CD4-positive, alpha-beta T cell (primary cell): ENCODE measurements at regions not wholly inside any gene's neighbourhood (a gene's known extent, or its start where the extent isn't known, plus 50 kb on each side); places are given as distances from the start of the nearest gene placed in this dataset.

Experiments
- ATAC-seq: fragments of 200-7000 bp; cut with Tn5 transposase; one replicate; pipeline ENCODE4 v1.10.0; 2022; ENCODE audit warnings: mild to moderate bottlenecking; ENCODE audit not compliant: poor library complexity
- CTCF ChIA-PET: fragments of 350-600 bp; sonication (Branson Sonifier 250); formaldehyde crosslinking; loops from one replicate; lab custom pipeline; 2021; ENCODE audit warnings: antibody characterized with exemption, inconsistent platforms; lab: Charles Lee
- POLR2A ChIA-PET: fragments of 350-600 bp; sonication (Branson Sonifier 250); formaldehyde crosslinking; loops from one replicate; lab custom pipeline; 2021; ENCODE audit warnings: antibody characterized with exemption, inconsistent platforms; lab: Charles Lee
- DNase-seq, 14 experiments: peaks; one replicate each; pipeline ENCODE4 v3.0.0-alpha.2; 2013 to 2020; ENCODE audit warnings: mixed read lengths in 2 of 14
- H3K27ac ChIP-seq, 2 donors: one replicate each; pipeline versions ENCODE4 v1.5.1 to v1.7.0; 2013; ENCODE audit warnings: low read length in 2 of 2, low read depth in 1 of 2, mild to moderate bottlenecking in 1 of 2
- H3K27me3 ChIP-seq, 2 experiments: 1 replicate in 1 of 2; 2 replicates in 1 of 2; pipeline versions ENCODE4 v1.6.1 to v1.7.0; 2013; ENCODE audit warnings: low read length in 2 of 2, control low read depth in 1 of 2, mild to moderate bottlenecking in 1 of 2, moderate library complexity in 1 of 2; ENCODE audit not compliant: insufficient read depth in 2 of 2, control insufficient read depth in 1 of 2
- H3K36me3 ChIP-seq: one replicate; pipeline ENCODE4 v1.6.1; 2013; ENCODE audit warnings: low read length, control low read depth; ENCODE audit not compliant: insufficient read depth
- H3K4me1 ChIP-seq: one replicate; pipeline ENCODE4 v1.6.1; 2013; ENCODE audit warnings: low read length, control low read depth; ENCODE audit not compliant: insufficient read depth
- H3K4me3 ChIP-seq: one replicate; pipeline ENCODE4 v1.5.1; 2013; ENCODE audit warnings: mild to moderate bottlenecking, low read length, moderate library complexity
- H3K9me3 ChIP-seq, 2 experiments: 1 replicate in 1 of 2; 2 replicates in 1 of 2; pipeline versions ENCODE4 v1.6.1 to v1.7.0; 2013; ENCODE audit warnings: low read length in 2 of 2, mild to moderate bottlenecking in 2 of 2, control low read depth in 1 of 2, moderate library complexity in 1 of 2; ENCODE audit not compliant: control insufficient read depth in 1 of 2, insufficient read depth in 1 of 2
- H3K27ac Mint-ChIP-seq: one replicate; pipeline ENCODE4 v1.8.0; 2020; ENCODE audit warnings: mixed read lengths
- H3K27me3 Mint-ChIP-seq: one replicate; pipeline ENCODE4 v1.8.0; 2021; ENCODE audit warnings: mixed read lengths
- H3K36me3 Mint-ChIP-seq: one replicate; pipeline ENCODE4 v1.8.0; 2021; ENCODE audit warnings: low read depth, mixed read lengths
- H3K4me1 Mint-ChIP-seq: one replicate; pipeline ENCODE4 v1.8.0; 2021; ENCODE audit warnings: low read depth, mixed read lengths
- H3K4me3 Mint-ChIP-seq: one replicate; pipeline ENCODE4 v1.8.0; 2020; ENCODE audit warnings: mild to moderate bottlenecking, mixed read lengths
- H3K9me3 Mint-ChIP-seq: one replicate; pipeline ENCODE4 v1.8.0; 2020; ENCODE audit warnings: mixed read lengths
- intact Hi-C, 2 experiments: fragments of 100-400 bp; cut with DNase I in 1 of 2; cut with micrococcal nuclease in 1 of 2; formaldehyde crosslinking; loops; one replicate each; pipeline versions ENCODE4 v1.15.1 to v1.9.0; 2023 to 2025; cut with DNase I, micrococcal nuclease
- TF ChIP-seq, protein P1 (sequence below): fragments of 200-600 bp; IDR thresholded peaks from one replicate; pipeline ENCODE4 v1.8.0; 2022; ENCODE audit warnings: antibody characterized with exemption, mild to moderate bottlenecking

- ChIA-PET CTCF (no interaction called here), POLR2A (interaction anchor here (0.7 kb wide), 1 partner anchor 74 kb away, joined by 4 read pairs; no protein-coding TSS in a partner anchor)
- H3K4me3 Mint-ChIP-seq: no peak overlapping the region
- Histone ChIP-seq H3K4me3 (no peak overlapping the region), H3K27me3 (no peaks in the 10 kb centered on the region), H3K4me1 (peaks cover 20% of the 10 kb centered on the region), H3K27ac (no peak overlapping the region), H3K36me3 (no peaks in the 10 kb centered on the region), H3K9me3 (no peaks in the 10 kb centered on the region)
- TF ChIP-seq, protein P1, sequence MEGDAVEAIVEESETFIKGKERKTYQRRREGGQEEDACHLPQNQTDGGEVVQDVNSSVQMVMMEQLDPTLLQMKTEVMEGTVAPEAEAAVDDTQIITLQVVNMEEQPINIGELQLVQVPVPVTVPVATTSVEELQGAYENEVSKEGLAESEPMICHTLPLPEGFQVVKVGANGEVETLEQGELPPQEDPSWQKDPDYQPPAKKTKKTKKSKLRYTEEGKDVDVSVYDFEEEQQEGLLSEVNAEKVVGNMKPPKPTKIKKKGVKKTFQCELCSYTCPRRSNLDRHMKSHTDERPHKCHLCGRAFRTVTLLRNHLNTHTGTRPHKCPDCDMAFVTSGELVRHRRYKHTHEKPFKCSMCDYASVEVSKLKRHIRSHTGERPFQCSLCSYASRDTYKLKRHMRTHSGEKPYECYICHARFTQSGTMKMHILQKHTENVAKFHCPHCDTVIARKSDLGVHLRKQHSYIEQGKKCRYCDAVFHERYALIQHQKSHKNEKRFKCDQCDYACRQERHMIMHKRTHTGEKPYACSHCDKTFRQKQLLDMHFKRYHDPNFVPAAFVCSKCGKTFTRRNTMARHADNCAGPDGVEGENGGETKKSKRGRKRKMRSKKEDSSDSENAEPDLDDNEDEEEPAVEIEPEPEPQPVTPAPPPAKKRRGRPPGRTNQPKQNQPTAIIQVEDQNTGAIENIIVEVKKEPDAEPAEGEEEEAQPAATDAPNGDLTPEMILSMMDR: no peak
- DNase-seq: no peak
- H3K9me3 Mint-ChIP-seq: no peaks in the 10 kb centered on the region
- no peak for ATAC-seq
- H3K4me1 Mint-ChIP-seq: peaks cover 20% of the 10 kb centered on the region
- intact Hi-C loops: no loop called here
- H3K36me3 Mint-ChIP-seq: no peaks in the 10 kb centered on the region
- no peaks in the 10 kb centered on the region for H3K27me3 Mint-ChIP-seq
- H3K27ac Mint-ChIP-seq: no peak overlapping the region
Measured at GRCh38 chr20:53713328-53714056, 119.9 kb upstream of the ZNF217 start.

DNA sequence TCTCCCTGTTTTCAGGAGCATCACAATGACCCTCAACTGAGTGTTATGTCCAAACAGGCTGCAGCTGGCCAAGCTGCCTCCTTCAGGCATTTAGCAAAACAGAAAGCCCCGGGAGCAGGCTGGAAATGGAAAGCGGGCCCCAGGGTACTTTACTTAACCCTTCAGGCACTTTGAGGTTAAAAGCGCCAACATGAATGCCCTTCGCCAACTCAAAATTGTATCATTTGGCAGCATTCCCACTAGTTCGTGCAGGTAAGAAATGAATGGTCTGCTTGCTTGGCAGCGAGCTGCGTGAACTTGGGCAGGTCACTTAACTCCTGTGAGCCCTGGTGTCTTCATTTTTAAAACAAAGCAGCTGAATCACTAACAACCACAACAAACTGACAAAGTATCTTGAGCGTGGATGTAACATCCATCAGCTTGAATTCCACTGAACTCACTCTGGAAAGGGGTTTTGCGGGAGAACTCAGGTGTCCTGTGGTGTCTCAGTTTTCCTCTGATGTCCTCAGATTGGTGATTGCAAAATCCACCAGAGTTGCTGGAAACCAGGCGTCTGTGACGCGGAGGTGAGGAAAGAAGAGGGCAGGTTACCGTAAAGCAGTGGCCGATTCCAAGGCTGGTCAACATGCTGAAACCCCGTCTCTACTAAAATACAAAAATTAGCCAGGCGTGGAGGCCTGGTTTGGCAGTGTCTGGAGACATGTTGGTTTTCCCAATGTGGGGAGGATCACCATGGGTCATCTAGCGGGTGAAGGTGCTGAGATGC is 118.8 kb upstream of the ZNF217 start:
- no peaks in the 10 kb centered on the region for H3K36me3 ChIP-seq
- Mint-ChIP-seq H3K4me1 (peaks cover 31% of the 10 kb centered on the region), H3K36me3 (no peaks in the 10 kb centered on the region), H3K27me3 (no peaks in the 10 kb centered on the region), H3K27ac (no peak overlapping the region), H3K9me3 (no peaks in the 10 kb centered on the region), H3K4me3 (no peak overlapping the region)
- DNase-seq (no peak), ATAC-seq (no peak)
- H3K27me3 ChIP-seq: no peaks in the 10 kb centered on the region
- no peak overlapping the region for H3K4me3 ChIP-seq
- TF ChIP-seq, protein P1: no peak
- POLR2A ChIA-PET: no interaction called here
- H3K4me1 ChIP-seq: peaks cover 30% of the 10 kb centered on the region
- intact Hi-C loops: no loop called here
- CTCF ChIA-PET: no interaction called here
- no peak overlapping the region for H3K27ac ChIP-seq
- H3K9me3 ChIP-seq: no peaks in the 10 kb centered on the region

DNA sequence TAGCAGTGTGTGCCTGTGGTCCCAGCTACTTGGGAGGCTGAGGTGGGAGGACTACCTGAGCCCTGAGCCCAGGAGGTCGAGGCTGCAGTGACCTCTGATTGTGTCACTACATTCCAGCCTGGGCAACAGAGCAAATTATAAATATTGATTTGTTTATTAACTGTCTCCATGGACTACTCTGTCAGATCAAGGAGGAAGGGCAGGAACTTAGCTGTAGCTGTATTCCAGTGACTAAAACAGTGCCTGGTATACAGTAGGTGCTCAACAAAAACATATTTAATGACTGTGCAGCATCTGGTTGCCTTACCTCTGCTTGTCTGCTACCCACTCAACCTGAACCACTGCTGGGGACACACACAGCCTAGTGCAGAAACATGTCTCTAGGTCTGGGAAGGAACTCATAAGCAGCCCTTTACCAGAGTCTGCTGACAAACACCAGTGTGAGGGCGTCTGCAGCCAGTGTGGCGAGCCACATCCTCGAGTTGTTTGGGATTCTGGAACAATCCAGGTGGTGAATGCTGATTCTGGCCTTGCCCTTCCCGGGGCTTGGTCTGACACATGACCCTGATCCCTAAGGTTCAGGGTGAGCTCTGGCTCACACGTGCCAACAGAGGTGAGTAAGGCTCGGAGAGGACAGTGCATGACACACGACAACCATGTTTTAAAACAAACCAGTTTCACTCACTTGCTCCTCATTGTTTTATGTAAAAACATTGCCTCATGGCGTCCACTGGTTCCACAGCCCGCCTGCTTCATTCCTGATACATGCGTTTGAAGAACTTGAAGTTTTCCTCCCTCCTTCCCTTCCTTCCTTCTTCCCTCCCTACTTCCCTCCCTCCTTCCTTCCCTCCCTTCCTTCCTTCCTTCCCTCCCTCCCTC is 117.9 kb upstream of the ZNF217 start:
- Mint-ChIP-seq H3K9me3 (no peaks in the 10 kb centered on the region), H3K4me3 (no peak overlapping the region), H3K4me1 (peaks cover 39% of the 10 kb centered on the region), H3K36me3 (no peaks in the 10 kb centered on the region), H3K27me3 (no peaks in the 10 kb centered on the region), H3K27ac (peak overlapping the region; percentile 53)
- DNase-seq: no peak
- Histone ChIP-seq H3K36me3 (no peaks in the 10 kb centered on the region), H3K9me3 (no peaks in the 10 kb centered on the region), H3K27ac (no peak overlapping the region), H3K4me1 (peaks cover 38% of the 10 kb centered on the region), H3K27me3 (no peaks in the 10 kb centered on the region), H3K4me3 (no peak overlapping the region)
- CTCF ChIA-PET: no interaction called here
- TF ChIP-seq, protein P1: no peak
- no peak for ATAC-seq
- POLR2A ChIA-PET: no interaction called here
- intact Hi-C loops: no loop called here
